ENCODE measurements at regions not wholly inside any gene's neighbourhood (a gene's known extent, or its start where the extent isn't known, plus 50 kb on each side); places are given as distances from the start of the nearest gene placed in this dataset.
A peak's percentile ranks its signal among the peaks of the same experiment; 100 is the strongest.

DNA sequence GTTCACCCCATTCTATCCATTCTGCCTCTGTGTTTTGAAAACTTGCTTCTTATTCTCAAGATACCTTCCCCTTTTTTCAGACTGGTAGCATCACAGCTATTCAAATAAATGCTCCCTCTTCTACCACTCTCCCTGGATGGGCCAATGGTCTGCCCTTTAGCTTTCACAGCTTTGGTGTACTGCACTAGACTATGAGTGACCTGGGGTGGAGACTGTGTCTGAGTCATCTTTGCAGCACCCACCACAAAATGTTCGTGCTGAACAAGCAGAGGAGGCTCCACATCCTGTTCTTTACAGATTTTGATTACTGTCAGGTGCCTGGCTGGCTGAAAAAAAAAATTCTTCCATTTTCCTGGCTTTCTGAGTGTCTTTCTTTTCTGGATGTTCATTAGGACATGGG, 1104.1 kb upstream of the TMEM132C start:
- no peaks in the 10 kb centered on the region for H3K36me3 ChIP-seq
- Mint-ChIP-seq H3K36me3 (no peaks in the 10 kb centered on the region), H3K4me1 (peaks cover 2% of the 10 kb centered on the region), H3K27ac (no peak overlapping the region), H3K4me3 (no peak overlapping the region), H3K9me3 (peaks cover 2% of the 10 kb centered on the region), H3K27me3 (ENCODE audit: insufficient read depth, low read depth) (no peaks in the 10 kb centered on the region)
- H3K4me1 ChIP-seq = no peaks in the 10 kb centered on the region
- no peak overlapping the region for H3K4me3 ChIP-seq
- H3K27ac ChIP-seq = no peak overlapping the region
- H3F3A ChIP-seq (ENCODE audit: low read depth) = peaks cover 14% of the 10 kb centered on the region
- H3K27me3 ChIP-seq = no peaks in the 10 kb centered on the region
- H3K4me2 ChIP-seq = no peak overlapping the region
- no peak for DNase-seq (ENCODE audit: low spot score)
- H2AFZ ChIP-seq (replicated peaks) = no peak overlapping the region
- H3K9me3 ChIP-seq (ENCODE audit: low read depth) = no peaks in the 10 kb centered on the region
- no peak overlapping the region for H3K9ac ChIP-seq
- no peaks in the 10 kb centered on the region for H3K79me2 ChIP-seq (ENCODE audit: low read depth)
- TF ChIP-seq EZH2phosphoT487 (IDR thresholded peaks at IDR 0.05) (no peak), EZH2 (IDR thresholded peaks at IDR 0.05) (no peak)
- TF ChIP-seq, protein P1, sequence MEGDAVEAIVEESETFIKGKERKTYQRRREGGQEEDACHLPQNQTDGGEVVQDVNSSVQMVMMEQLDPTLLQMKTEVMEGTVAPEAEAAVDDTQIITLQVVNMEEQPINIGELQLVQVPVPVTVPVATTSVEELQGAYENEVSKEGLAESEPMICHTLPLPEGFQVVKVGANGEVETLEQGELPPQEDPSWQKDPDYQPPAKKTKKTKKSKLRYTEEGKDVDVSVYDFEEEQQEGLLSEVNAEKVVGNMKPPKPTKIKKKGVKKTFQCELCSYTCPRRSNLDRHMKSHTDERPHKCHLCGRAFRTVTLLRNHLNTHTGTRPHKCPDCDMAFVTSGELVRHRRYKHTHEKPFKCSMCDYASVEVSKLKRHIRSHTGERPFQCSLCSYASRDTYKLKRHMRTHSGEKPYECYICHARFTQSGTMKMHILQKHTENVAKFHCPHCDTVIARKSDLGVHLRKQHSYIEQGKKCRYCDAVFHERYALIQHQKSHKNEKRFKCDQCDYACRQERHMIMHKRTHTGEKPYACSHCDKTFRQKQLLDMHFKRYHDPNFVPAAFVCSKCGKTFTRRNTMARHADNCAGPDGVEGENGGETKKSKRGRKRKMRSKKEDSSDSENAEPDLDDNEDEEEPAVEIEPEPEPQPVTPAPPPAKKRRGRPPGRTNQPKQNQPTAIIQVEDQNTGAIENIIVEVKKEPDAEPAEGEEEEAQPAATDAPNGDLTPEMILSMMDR (IDR thresholded peaks at IDR 0.05) = no peak
- H4K20me1 ChIP-seq (ENCODE audit: low read depth) = no peaks in the 10 kb centered on the region

- TF ChIP-seq, protein P1 (IDR thresholded peaks at IDR 0.05) = no peak
- H3K79me2 ChIP-seq (ENCODE audit: low read depth) = no peaks in the 10 kb centered on the region
- peak overlapping the region; percentile 36 for H3K4me3 ChIP-seq
- no peaks in the 10 kb centered on the region for H4K20me1 ChIP-seq (ENCODE audit: low read depth)
- Mint-ChIP-seq H3K27me3 (ENCODE audit: insufficient read depth, low read depth) (peaks cover 2% of the 10 kb centered on the region), H3K9me3 (peaks cover 2% of the 10 kb centered on the region), H3K27ac (peak overlapping the region; percentile 47), H3K36me3 (no peaks in the 10 kb centered on the region), H3K4me3 (peak overlapping the region; percentile 73), H3K4me1 (peaks cover 9% of the 10 kb centered on the region)
- peaks cover 14% of the 10 kb centered on the region for H3F3A ChIP-seq (ENCODE audit: low read depth)
- no peaks in the 10 kb centered on the region for H3K9me3 ChIP-seq (ENCODE audit: low read depth)
- H3K4me1 ChIP-seq = no peaks in the 10 kb centered on the region
- no peak overlapping the region for H2AFZ ChIP-seq (replicated peaks)
- H3K36me3 ChIP-seq = no peaks in the 10 kb centered on the region
- H3K4me2 ChIP-seq = peak overlapping the region; percentile 51
- H3K9ac ChIP-seq = no peak overlapping the region
- H3K27me3 ChIP-seq = no peaks in the 10 kb centered on the region
- H3K27ac ChIP-seq = no peak overlapping the region
- peak; percentile 97 for DNase-seq (ENCODE audit: low spot score)
These were observed 1101.2 kb upstream of the TMEM132C start for GRCh38 chr12:127165567-127166392.

GRCh38 chr12:127169321-127170181, 1097.4 kb upstream of the TMEM132C start:
- H4K20me1 ChIP-seq (ENCODE audit: low read depth) = no peaks in the 10 kb centered on the region
- no peaks in the 10 kb centered on the region for H3K27me3 ChIP-seq
- no peak overlapping the region for H3K4me2 ChIP-seq
- Mint-ChIP-seq H3K27ac (peak overlapping the region; percentile 39), H3K4me1 (peaks cover 9% of the 10 kb centered on the region), H3K4me3 (no peak overlapping the region), H3K27me3 (ENCODE audit: insufficient read depth, low read depth) (peaks cover 11% of the 10 kb centered on the region), H3K36me3 (no peaks in the 10 kb centered on the region), H3K9me3 (peaks cover 5% of the 10 kb centered on the region)
- no peak overlapping the region for H3K9ac ChIP-seq
- peaks cover 11% of the 10 kb centered on the region for H3F3A ChIP-seq (ENCODE audit: low read depth)
- H3K27ac ChIP-seq = no peak overlapping the region
- H3K36me3 ChIP-seq = no peaks in the 10 kb centered on the region
- H3K79me2 ChIP-seq (ENCODE audit: low read depth) = no peaks in the 10 kb centered on the region
- no peak overlapping the region for H3K4me3 ChIP-seq
- no peak for DNase-seq (ENCODE audit: low spot score)
- TF ChIP-seq, protein P1 (IDR thresholded peaks at IDR 0.05) = no peak
- TF ChIP-seq EZH2 (IDR thresholded peaks at IDR 0.05) (no peak), EZH2phosphoT487 (IDR thresholded peaks at IDR 0.05) (no peak)
- H3K9me3 ChIP-seq (ENCODE audit: low read depth) = no peaks in the 10 kb centered on the region
- no peaks in the 10 kb centered on the region for H3K4me1 ChIP-seq
- H2AFZ ChIP-seq (replicated peaks) = no peak overlapping the region
